GM19467 (cell line): ENCODE measurements at regions not wholly inside any gene's neighbourhood (a gene's known extent, or its start where the extent isn't known, plus 50 kb on each side); places are given as distances from the start of the nearest gene placed in this dataset.
A peak's percentile ranks its signal among the peaks of the same experiment; 100 is the strongest.

ENCODE experiments used
- ATAC-seq: cut with Tn5 transposase; IDR thresholded peaks from one replicate; pipeline ENCODE4 v1.9.1; 2021; ENCODE audit warnings: mild to moderate bottlenecking, moderate library complexity; ENCODE audit not compliant: unreplicated experiment

- peak; percentile 65 for ATAC-seq
Measured at GRCh38 chr1:181142096-181142958, 53.8 kb downstream of the IER5 start.

GRCh38 chr1:181143102-181143859, 54.8 kb downstream of the IER5 start:
- no peak for ATAC-seq

DNA sequence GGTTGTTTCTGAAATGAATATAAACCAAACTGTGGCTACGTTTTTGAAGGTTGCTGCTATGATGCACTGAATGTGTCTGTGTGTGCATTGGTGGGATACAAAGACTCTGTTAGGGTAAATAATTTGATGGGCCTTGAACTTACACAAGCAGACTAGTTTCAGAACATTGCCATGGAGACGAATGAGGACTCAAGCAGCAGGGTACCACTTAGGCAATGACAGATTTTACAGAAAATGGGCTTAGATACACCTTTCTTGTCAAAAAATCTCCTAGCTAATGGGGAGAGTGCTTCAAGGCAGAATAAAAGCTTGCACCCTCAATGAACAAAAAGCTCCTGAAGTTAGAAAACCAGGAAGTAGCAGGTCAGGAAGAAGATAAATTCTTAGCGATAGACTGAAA, 55.7 kb downstream of the IER5 start:
- no peak for ATAC-seq

- ATAC-seq = no peak
Measured at GRCh38 chr1:181148636-181149035, 60.1 kb downstream of the IER5 start.

GRCh38 chr1:181149326-181150125, 61.0 kb downstream of the IER5 start:
- ATAC-seq = peak; percentile 70

DNA sequence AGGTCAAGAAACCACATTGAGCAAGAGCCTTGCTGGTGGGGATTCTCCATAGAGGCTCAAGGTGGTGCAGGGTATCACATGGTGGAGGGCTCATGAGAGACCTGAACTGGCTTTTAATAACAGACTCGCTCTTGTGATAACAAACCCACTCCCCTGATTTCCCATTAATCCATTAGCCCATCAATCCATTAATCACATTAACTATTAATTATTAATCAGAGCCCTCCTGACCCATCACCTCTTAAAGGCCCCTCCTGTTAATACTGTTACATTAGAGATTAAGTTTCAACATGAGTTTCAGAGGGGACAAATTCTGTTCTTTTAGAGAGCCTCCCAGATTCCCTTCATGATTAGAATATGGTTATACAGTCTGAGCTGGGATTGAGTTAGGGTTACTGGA, 61.8 kb downstream of the IER5 start:
- ATAC-seq = no peak

- no peak for ATAC-seq
Measured at GRCh38 chr1:181150842-181151241, 62.3 kb downstream of the IER5 start.

- ATAC-seq = peak; percentile 39
Measured at GRCh38 chr1:181151378-181152326, 63.2 kb downstream of the IER5 start.

DNA sequence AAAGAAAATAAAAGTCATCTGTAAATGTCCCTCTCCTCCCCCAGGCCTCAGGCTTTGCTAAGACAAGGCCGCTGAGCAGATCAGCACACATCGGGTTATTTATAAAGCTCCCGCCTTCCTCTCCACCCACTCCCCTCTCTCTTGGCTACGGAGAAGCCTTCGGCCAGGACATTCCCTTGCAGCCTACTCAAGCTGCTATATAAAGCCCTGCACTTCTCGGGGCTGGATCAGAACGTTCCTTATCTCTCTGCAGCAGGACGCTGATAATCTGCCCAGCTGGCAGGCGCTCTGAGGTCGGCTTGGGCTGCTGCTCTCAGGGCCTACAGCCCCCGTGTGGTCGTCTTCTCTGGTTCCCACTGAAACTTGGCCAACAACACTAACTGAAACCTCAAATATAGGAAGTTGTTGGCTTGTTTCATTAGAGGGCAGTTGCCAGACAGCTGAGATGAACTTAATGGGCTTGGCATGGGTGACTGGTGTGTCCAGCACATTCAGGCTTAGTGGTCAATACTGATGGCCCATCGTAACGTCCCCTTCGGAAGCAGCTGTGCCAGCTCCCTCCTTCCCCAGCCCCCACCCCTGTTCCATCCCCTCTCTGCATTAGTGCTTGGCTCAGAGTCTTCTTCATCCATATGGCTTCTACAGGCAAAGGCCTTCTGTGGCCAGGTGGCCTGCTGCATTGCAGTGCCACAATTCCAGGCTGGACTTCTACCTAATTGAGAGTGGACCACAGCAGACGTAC, 64.6 kb downstream of the IER5 start:
- peak; percentile 57 for ATAC-seq

DNA sequence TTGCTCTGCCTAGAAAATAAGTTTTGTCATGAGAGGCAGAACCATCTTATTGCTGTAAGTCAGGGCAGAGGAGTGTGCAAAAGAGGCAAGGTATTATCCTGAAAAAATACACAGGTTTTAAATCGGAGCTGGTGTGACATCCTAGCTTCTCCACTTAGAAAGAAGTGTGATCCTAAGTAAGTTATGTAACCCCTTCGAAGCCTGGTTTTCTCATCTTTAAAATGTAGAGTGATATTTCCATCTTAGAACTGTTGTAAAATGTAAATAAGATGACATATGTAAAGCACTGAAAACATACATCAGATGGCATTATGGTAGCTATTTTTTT, 65.1 kb downstream of the IER5 start:
- no peak for ATAC-seq

DNA sequence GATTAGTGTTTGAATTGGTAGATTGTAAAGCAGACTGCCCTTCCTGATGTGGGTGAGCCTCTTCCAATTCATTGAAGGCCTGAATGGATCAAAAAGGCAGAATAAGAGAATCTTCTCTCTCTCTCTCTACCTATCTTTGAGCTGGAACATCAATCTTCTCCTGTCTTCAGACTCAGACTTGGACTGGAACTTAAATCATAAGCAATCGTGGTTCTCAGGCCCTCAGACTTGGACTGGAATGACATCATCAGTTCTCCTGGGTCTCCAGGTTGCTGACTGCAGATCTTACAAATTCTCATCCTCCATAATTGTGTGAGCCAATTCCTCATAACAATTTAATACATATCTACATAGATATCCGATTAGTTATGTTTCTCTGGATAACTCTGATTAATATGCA, 66.8 kb downstream of the IER5 start:
- ATAC-seq = no peak

- no peak for ATAC-seq
Measured at GRCh38 chr1:181159451-181160140, 71.1 kb downstream of the IER5 start.

GRCh38 chr1:181160322-181160721, 71.8 kb downstream of the IER5 start:
- no peak for ATAC-seq

GRCh38 chr1:181160998-181161870, 72.7 kb downstream of the IER5 start:
- no peak for ATAC-seq

GRCh38 chr1:181163662-181164061, 75.2 kb downstream of the IER5 start:
- ATAC-seq = no peak

DNA sequence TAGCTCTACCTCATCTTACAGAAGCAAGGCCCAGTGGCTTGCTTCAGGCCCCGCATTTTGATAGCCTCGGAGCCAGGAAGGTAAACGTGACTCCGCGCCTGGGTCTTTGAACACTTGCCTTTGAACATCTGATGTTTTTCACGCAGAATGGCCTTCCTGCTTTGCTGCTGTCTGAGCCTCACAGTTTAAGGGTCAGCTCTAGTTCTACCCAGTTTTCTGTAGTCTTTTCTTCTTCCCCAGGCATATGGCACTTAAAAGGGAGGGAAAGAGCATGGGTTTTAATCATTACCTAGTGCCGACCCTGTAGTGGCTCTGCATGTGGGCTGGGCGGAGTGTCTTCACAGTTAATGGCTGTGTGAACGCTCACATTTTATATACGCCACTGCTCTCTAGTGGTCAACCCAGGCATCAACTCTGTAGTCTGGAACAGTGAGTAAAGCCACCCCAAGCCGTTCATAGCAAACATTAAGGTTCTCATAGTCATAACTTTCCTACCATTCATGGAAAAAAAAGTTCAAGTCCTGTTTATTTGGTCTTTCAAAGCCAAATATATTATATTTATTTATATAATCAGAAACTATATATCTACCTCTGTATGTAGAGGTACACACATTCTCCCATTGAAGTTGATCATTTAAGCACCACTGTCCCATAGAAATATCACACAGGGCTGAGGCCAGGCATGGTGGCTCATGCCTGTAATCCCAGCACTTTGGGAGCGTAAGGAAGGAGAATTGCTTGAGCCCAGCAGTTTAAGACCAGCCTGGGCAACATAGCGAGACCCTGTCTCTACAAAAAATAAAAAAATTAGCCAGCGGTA, 78.1 kb downstream of the IER5 start:
- peak; percentile 93 for ATAC-seq

DNA sequence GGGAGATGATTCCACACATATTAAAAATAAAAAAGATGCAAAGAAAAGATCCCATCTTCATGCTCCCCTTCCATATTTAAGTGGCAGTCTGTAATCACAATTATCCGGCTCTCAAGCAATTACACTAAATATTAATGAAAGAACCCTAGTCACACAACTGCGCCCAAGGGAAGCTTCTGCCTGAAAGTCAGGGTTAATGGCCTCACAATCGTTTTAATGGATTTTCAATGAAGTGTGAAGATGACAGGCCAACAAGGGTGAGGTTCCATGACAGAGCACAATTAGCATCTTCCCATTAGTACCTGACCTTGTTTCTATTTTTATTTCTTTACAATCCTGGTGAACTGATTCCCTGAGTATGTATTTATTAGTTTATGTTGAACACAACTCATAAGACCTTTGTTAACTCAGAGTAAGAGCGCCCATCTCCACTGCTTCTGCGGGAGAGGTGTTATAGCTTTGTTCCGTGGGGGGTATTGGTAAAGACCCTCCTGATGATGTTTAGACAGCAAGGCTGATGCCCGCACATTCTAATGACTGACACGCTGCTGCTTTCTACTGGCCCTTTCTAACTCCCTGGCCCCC, 80.9 kb downstream of the IER5 start:
- no peak for ATAC-seq
